Left lobe of liver (tissue), 2 donors: ENCODE measurements at regions not wholly inside any gene's neighbourhood (a gene's known extent, or its start where the extent isn't known, plus 50 kb on each side); places are given as distances from the start of the nearest gene placed in this dataset.

ENCODE experiments used
- ATAC-seq: fragments of 200-7000 bp; cut with Tn5 transposase; one replicate; pipeline ENCODE4 v1.9.1; 2020; ENCODE audit warnings: mild to moderate bottlenecking, moderate library complexity
- DNase-seq: peaks from one replicate; pipeline ENCODE4 v3.0.0-alpha.2; 2020; ENCODE audit warnings: low spot score
- donor health status: DM: no; HTN: no; CAD: no; lungs with moderate emphysema.
- donor health status: DM: no; HTN: yes; CAD: no.

GRCh38 chr20:58139849-58140786 lies 88.3 kb downstream of the ANKRD60 start:
- no peak for ATAC-seq

GRCh38 chr20:58138395-58138794 lies 90.1 kb downstream of the ANKRD60 start:
- ATAC-seq (no peak), DNase-seq (peak; percentile 18)

More at GRCh38 chr20:58139849-58140786, 88.3 kb downstream of the ANKRD60 start:
- no peak for DNase-seq

GRCh38 chr20:58137651-58138265 lies 90.7 kb downstream of the ANKRD60 start:
- peak; percentile 24 for DNase-seq
- ATAC-seq = no peak

GRCh38 chr20:58137236-58137635 lies 91.2 kb downstream of the ANKRD60 start:
- ATAC-seq (no peak), DNase-seq (peak; percentile 8)

GRCh38 chr20:58136149-58136484 lies 92.3 kb downstream of the ANKRD60 start:
- ATAC-seq = no peak
- DNase-seq = peak; percentile 5

- ATAC-seq (peak; percentile 26), DNase-seq (peak; percentile 22)
Measured at GRCh38 chr20:58135441-58136148, 92.9 kb downstream of the ANKRD60 start.

- peak; percentile 7 for DNase-seq
- no peak for ATAC-seq
Measured at GRCh38 chr20:58133020-58133808, 95.2 kb downstream of the ANKRD60 start.

- no peak for ATAC-seq
- DNase-seq = no peak
Measured at GRCh38 chr20:58131551-58132142, 96.8 kb downstream of the ANKRD60 start.

GRCh38 chr20:58131151-58131550 lies 97.3 kb downstream of the ANKRD60 start:
- ATAC-seq (peak; percentile 25), DNase-seq (peak; percentile 29)

GRCh38 chr20:58130581-58130980 lies 97.9 kb downstream of the ANKRD60 start:
- ATAC-seq = no peak

GRCh38 chr20:58130156-58130555 lies 98.3 kb downstream of the ANKRD60 start:
- DNase-seq (no peak), ATAC-seq (no peak)

More at GRCh38 chr20:58130581-58130980, 97.9 kb downstream of the ANKRD60 start:
- peak; percentile 11 for DNase-seq

- ATAC-seq (no peak), DNase-seq (peak; percentile 19)
Measured at GRCh38 chr20:58129721-58130151, 98.7 kb downstream of the ANKRD60 start.

- DNase-seq (peak; percentile 23), ATAC-seq (no peak)
Measured at GRCh38 chr20:58128635-58129625, 99.5 kb downstream of the ANKRD60 start.

- peak; percentile 41 for DNase-seq
- no peak for ATAC-seq
Measured at GRCh38 chr20:58127701-58128111, 100.7 kb downstream of the ANKRD60 start.

- no peak for ATAC-seq
- no peak for DNase-seq
Measured at GRCh38 chr20:58125726-58126125, 102.7 kb downstream of the ANKRD60 start.

- no peak for DNase-seq
- no peak for ATAC-seq
Measured at GRCh38 chr20:58117944-58118343, 110.5 kb downstream of the ANKRD60 start.

GRCh38 chr20:58116505-58116904 lies 111.9 kb downstream of the ANKRD60 start:
- no peak for DNase-seq
- no peak for ATAC-seq

- ATAC-seq = no peak
Measured at GRCh38 chr20:58113716-58114115, 114.7 kb downstream of the ANKRD60 start.

More at GRCh38 chr20:58113716-58114115, 114.7 kb downstream of the ANKRD60 start:
- peak; percentile 7 for DNase-seq
